OCI-LY7 (cell line): ENCODE measurements at regions not wholly inside any gene's neighbourhood (a gene's known extent, or its start where the extent isn't known, plus 50 kb on each side); places are given as distances from the start of the nearest gene placed in this dataset.

Source experiments
- EZH2phosphoT487 ChIP-seq: fragments of 200-600 bp; sonication (generic); IDR thresholded peaks from 2 replicates; pipeline ENCODE4 v1.6.1; 2018; ENCODE audit warnings: low read depth, borderline replicate concordance, mild to moderate bottlenecking, mixed run types, antibody characterized with exemption, low read length, moderate library complexity, mixed read lengths
- TF ChIP-seq, protein P1 (sequence below): fragments of 200-600 bp; sonication (generic); conservative IDR thresholded peaks from 2 replicates; pipeline ENCODE4 v1.5.1; 2014; ENCODE audit warnings: mild to moderate bottlenecking, antibody characterized with exemption, low read length, moderate library complexity, mixed read lengths

DNA sequence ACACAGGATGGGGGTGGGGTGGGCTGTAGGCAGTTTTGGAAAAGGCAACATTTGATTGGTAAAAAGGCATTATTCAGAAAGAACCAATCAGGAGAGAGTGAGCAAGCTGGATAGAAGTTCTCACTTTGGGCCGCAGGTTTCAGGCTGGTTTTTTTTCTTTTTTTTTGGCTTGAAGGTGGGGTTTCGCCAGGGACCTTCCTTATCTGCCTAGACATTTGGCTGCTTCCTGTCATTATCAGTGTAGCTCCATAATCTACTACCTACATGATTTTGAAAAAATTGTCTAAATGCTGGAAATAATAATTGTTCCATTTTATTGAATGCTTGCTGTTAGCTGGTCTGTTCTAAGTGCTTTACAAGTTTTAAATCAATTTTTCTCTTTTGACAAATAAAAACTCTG is 649.0 kb downstream of the TMTC2 start:
- TF ChIP-seq, protein P1, sequence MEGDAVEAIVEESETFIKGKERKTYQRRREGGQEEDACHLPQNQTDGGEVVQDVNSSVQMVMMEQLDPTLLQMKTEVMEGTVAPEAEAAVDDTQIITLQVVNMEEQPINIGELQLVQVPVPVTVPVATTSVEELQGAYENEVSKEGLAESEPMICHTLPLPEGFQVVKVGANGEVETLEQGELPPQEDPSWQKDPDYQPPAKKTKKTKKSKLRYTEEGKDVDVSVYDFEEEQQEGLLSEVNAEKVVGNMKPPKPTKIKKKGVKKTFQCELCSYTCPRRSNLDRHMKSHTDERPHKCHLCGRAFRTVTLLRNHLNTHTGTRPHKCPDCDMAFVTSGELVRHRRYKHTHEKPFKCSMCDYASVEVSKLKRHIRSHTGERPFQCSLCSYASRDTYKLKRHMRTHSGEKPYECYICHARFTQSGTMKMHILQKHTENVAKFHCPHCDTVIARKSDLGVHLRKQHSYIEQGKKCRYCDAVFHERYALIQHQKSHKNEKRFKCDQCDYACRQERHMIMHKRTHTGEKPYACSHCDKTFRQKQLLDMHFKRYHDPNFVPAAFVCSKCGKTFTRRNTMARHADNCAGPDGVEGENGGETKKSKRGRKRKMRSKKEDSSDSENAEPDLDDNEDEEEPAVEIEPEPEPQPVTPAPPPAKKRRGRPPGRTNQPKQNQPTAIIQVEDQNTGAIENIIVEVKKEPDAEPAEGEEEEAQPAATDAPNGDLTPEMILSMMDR = no peak
- TF ChIP-seq EZH2phosphoT487 = no peak
